Neural crest cell (in vitro differentiated cells): ENCODE measurements at regions not wholly inside any gene's neighbourhood (a gene's known extent, or its start where the extent isn't known, plus 50 kb on each side); places are given as distances from the start of the nearest gene placed in this dataset.
"Not testable (repeated sequence)": the region's sequence is repeated elsewhere in the genome, so short reads cannot be mapped to it uniquely, and the experiment has no call there.

Experiments used
- DNase-seq: peaks from one replicate; pipeline ENCODE4 v3.0.0; 2021; ENCODE audit warnings: low read depth, mixed read lengths, low spot score
- H3K27ac Mint-ChIP-seq: one replicate; pipeline ENCODE4 v1.8.0; 2021; ENCODE audit warnings: mild to moderate bottlenecking, mixed read lengths; ENCODE audit not compliant: unreplicated experiment
- H3K27me3 Mint-ChIP-seq: 2 replicates; pipeline ENCODE4 v1.8.0; 2021; ENCODE audit warnings: low read depth, mild to moderate bottlenecking, mixed read lengths
- H3K36me3 Mint-ChIP-seq: 2 replicates; pipeline ENCODE4 v1.8.0; 2021; ENCODE audit warnings: low read depth, mild to moderate bottlenecking, mixed read lengths
- H3K4me1 Mint-ChIP-seq: 2 replicates; pipeline ENCODE4 v1.8.0; 2021; ENCODE audit warnings: mixed read lengths
- H3K4me3 Mint-ChIP-seq: one replicate; pipeline ENCODE4 v1.8.0; 2021; ENCODE audit warnings: mild to moderate bottlenecking, mixed read lengths
- H3K9me3 Mint-ChIP-seq: 2 replicates; pipeline ENCODE4 v1.8.0; 2021; ENCODE audit warnings: mixed read lengths
- TF ChIP-seq, protein P1 (sequence below): fragments of 200-600 bp; sonication (generic); conservative IDR thresholded peaks from 2 replicates; pipeline ENCODE4 v1.5.0; 2021; ENCODE audit warnings: antibody characterized with exemption, mild to moderate bottlenecking

GRCh38 chr1:157380523-157380922 lies 171.8 kb downstream of the FCRL5 start:
- no peak overlapping the region for H3K27ac Mint-ChIP-seq
- no peaks in the 10 kb centered on the region for H3K4me1 Mint-ChIP-seq
- no peaks in the 10 kb centered on the region for H3K9me3 Mint-ChIP-seq
- TF ChIP-seq, protein P1, sequence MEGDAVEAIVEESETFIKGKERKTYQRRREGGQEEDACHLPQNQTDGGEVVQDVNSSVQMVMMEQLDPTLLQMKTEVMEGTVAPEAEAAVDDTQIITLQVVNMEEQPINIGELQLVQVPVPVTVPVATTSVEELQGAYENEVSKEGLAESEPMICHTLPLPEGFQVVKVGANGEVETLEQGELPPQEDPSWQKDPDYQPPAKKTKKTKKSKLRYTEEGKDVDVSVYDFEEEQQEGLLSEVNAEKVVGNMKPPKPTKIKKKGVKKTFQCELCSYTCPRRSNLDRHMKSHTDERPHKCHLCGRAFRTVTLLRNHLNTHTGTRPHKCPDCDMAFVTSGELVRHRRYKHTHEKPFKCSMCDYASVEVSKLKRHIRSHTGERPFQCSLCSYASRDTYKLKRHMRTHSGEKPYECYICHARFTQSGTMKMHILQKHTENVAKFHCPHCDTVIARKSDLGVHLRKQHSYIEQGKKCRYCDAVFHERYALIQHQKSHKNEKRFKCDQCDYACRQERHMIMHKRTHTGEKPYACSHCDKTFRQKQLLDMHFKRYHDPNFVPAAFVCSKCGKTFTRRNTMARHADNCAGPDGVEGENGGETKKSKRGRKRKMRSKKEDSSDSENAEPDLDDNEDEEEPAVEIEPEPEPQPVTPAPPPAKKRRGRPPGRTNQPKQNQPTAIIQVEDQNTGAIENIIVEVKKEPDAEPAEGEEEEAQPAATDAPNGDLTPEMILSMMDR, result no peak
- no peaks in the 10 kb centered on the region for H3K36me3 Mint-ChIP-seq
- no peak overlapping the region for H3K4me3 Mint-ChIP-seq
- H3K27me3 Mint-ChIP-seq, result peaks cover 30% of the 10 kb centered on the region
- DNase-seq, result no peak

- H3K4me1 Mint-ChIP-seq, H3K4me3 Mint-ChIP-seq, H3K27ac Mint-ChIP-seq, H3K36me3 Mint-ChIP-seq, H3K9me3 Mint-ChIP-seq: not testable (repeated sequence)
- TF ChIP-seq, protein P1, result peak; percentile 68
- DNase-seq, result peak; percentile 59
- H3K27me3 Mint-ChIP-seq, result peaks cover 20% of the 10 kb centered on the region
Measured at GRCh38 chr1:157377280-157377713, 175.0 kb downstream of the FCRL5 start.

DNA sequence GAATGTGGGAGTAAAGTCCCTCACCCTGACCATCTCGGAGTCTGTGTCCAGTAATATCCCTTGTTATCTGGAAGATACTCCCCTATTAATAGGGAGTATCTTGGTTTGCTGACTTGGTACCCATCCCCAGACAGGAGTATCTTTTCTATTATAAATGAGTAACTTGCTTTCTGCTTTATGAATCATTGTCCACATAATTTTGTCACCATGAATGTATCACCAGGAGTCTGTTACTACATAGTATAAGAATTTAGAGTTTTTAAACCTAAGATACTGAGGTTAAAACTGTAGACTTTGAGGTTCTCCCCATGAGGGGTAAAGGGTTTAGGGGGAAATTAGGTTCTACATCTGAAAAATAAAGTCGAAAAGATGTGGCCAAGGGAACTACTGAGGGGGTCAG lies 175.6 kb downstream of the FCRL5 start:
- Mint-ChIP-seq H3K27ac (no peak overlapping the region), H3K4me3 (no peak overlapping the region), H3K36me3 (no peaks in the 10 kb centered on the region), H3K27me3 (peaks cover 20% of the 10 kb centered on the region), H3K4me1 (no peaks in the 10 kb centered on the region), H3K9me3 (no peaks in the 10 kb centered on the region)
- TF ChIP-seq, protein P1, result no peak
- DNase-seq, result no peak

- not testable (repeated sequence) for H3K27ac Mint-ChIP-seq, H3K36me3 Mint-ChIP-seq, H3K9me3 Mint-ChIP-seq, H3K4me3 Mint-ChIP-seq, H3K27me3 Mint-ChIP-seq, DNase-seq, H3K4me1 Mint-ChIP-seq
Measured at GRCh38 chr1:157372311-157372710, 180.0 kb downstream of the FCRL5 start.

GRCh38 chr1:157371826-157372225 lies 180.5 kb downstream of the FCRL5 start:
- H3K36me3 Mint-ChIP-seq, result no peaks in the 10 kb centered on the region

DNA sequence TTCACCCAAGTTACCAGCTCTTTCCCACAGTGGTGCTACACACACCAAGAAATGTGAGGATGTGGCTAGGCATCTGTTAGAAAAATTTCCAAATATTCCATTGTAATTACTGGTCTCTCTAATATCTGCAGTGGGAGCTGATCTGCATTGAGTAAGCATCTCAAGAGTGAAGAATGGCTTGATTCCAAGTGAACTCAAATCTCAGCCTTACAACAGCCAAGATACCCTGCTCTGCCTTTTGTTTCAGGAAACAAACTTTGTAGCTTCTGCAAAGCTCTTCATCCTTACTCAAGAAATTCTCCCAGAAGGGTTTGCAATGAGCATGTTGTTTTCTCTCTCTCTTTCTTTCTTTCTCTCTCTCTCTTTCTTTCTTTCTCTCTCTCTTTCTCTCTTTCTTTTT lies 181.1 kb downstream of the FCRL5 start:
- Mint-ChIP-seq H3K27me3 (peaks cover 4% of the 10 kb centered on the region), H3K36me3 (no peaks in the 10 kb centered on the region), H3K27ac (peak overlapping the region; percentile 57), H3K9me3 (no peaks in the 10 kb centered on the region), H3K4me3 (no peak overlapping the region), H3K4me1 (no peaks in the 10 kb centered on the region)
- TF ChIP-seq, protein P1, result no peak
- DNase-seq, result no peak

More at GRCh38 chr1:157371826-157372225, 180.5 kb downstream of the FCRL5 start:
- Mint-ChIP-seq H3K4me1 (no peaks in the 10 kb centered on the region), H3K4me3 (no peak overlapping the region), H3K9me3 (no peaks in the 10 kb centered on the region), H3K27ac (peak overlapping the region; percentile 57), H3K27me3 (peaks cover 5% of the 10 kb centered on the region)
- no peak for DNase-seq
- TF ChIP-seq, protein P1, result no peak
